K562 (cell line): ENCODE measurements at regions not wholly inside any gene's neighbourhood (a gene's known extent, or its start where the extent isn't known, plus 50 kb on each side); places are given as distances from the start of the nearest gene placed in this dataset.

Source experiments
- ATAC-seq: fragments of 200-7000 bp; cut with Tn5 transposase; 3 replicates; pipeline ENCODE4 v1.9.1; 2020; ENCODE audit warnings: moderate library complexity
- BruUV-seq: library from RNA; stranded (reverse); fragments of 400-500 nt; replicated peaks from 2 replicates; lab custom pipeline; 2021; lab: Mats Ljungman, UMichigan
- CTCF ChIA-PET: fragments of 300-600 bp; formaldehyde crosslinking; extraction: SDS; loops from one replicate; lab custom pipeline; 2021; ENCODE audit warnings: low intra/inter-chr PET ratio; lab: Yijun Ruan, JAX
- POLR2A ChIA-PET: fragments of 300-600, 350-650 bp; sonication (Branson Sonifier 250); formaldehyde crosslinking; extraction: SDS; loops from one replicate; lab custom pipeline; 2021; ENCODE audit warnings: antibody characterized with exemption, inconsistent platforms; lab: Yijun Ruan, JAX
- DNase-seq, 4 experiments: peaks; one replicate each; pipeline versions ENCODE4 v3.0.0 to v3.0.0-alpha.2; 2011 to 2018; ENCODE audit warnings: low spot score in 3 of 4, mixed read lengths in 3 of 4; ENCODE audit errors: extremely low read depth in 1 of 4
- FAIRE-seq: peaks from 2 replicates; lab custom pipeline; 2011; peaks lifted over from hg19 to GRCh38; lab: Jason Lieb, UNC
- H2AFZ ChIP-seq: 2 replicates; pipeline ENCODE4 v1.6.0; 2011; ENCODE audit warnings: low read depth, low read length, control low read depth, inconsistent platforms
- H3K27ac ChIP-seq: fragments of 200-600 bp; 3 replicates; pipeline ENCODE4 v1.8.0; 2011; ENCODE audit warnings: low read depth, mild to moderate bottlenecking, control low read depth, inconsistent platforms, low read length, moderate library complexity, mixed read lengths; ENCODE audit errors: extremely low read depth
- H3K27me3 ChIP-seq, 2 experiments: fragments of 300-600 bp in 1 of 2; 2 replicates in 1 of 2; 3 replicates in 1 of 2; pipeline versions ENCODE4 v1.6.0 to v1.8.0; 2011; ENCODE audit warnings: inconsistent platforms in 2 of 2, low read length in 2 of 2, mild to moderate bottlenecking in 1 of 2, mixed read lengths in 1 of 2, moderate library complexity in 1 of 2; ENCODE audit not compliant: control insufficient read depth in 2 of 2, insufficient read depth in 2 of 2
- H3K36me3 ChIP-seq: fragments of 300-600 bp; 3 replicates; pipeline ENCODE4 v1.8.0; 2011; ENCODE audit warnings: mild to moderate bottlenecking, low read length, inconsistent platforms; ENCODE audit not compliant: control insufficient read depth, insufficient read depth
- H3K4me1 ChIP-seq, 2 experiments: fragments of 200-600 bp in 1 of 2; replicated peaks in 1 of 2; 2 replicates in 1 of 2; 3 replicates in 1 of 2; pipeline versions ENCODE4 v1.5.1 to v1.8.0; 2011; ENCODE audit warnings: inconsistent platforms in 2 of 2, low read length in 2 of 2, mild to moderate bottlenecking in 1 of 2, mixed read lengths in 1 of 2, moderate library complexity in 1 of 2; ENCODE audit not compliant: control insufficient read depth in 2 of 2, insufficient read depth in 2 of 2
- H3K4me2 ChIP-seq: 2 replicates; pipeline ENCODE4 v1.6.1; 2011; ENCODE audit warnings: low read length, control low read depth, inconsistent platforms, mixed read lengths; ENCODE audit not compliant: insufficient read depth
- H3K4me3 ChIP-seq: fragments of 200-600 bp; sonication (generic), shearing (Covaris generic); 2 replicates; pipeline ENCODE4 v1.5.1; 2016; ENCODE audit warnings: control low read depth, inconsistent platforms
- H3K79me2 ChIP-seq: fragments of 200-600 bp; 3 replicates; pipeline ENCODE4 v1.8.0; 2011; ENCODE audit warnings: low read length, inconsistent platforms; ENCODE audit not compliant: control insufficient read depth, insufficient read depth
- H3K9ac ChIP-seq, 2 experiments: 2 replicates each; pipeline versions ENCODE4 v1.6.0 to v1.6.1; 2011; ENCODE audit warnings: low read depth in 2 of 2, low read length in 2 of 2, control low read depth in 1 of 2, inconsistent platforms in 1 of 2, mild to moderate bottlenecking in 1 of 2, mixed read lengths in 1 of 2; ENCODE audit not compliant: insufficient read depth in 1 of 2
- H3K9me1 ChIP-seq: one replicate; pipeline ENCODE4 v1.6.0; 2011; ENCODE audit warnings: inconsistent platforms, mild to moderate bottlenecking, low read length, moderate library complexity; ENCODE audit not compliant: control insufficient read depth, insufficient read depth
- H3K9me3 ChIP-seq: replicated peaks from 2 replicates; pipeline ENCODE4 v1.5.1; 2011; ENCODE audit warnings: low read depth, low read length, inconsistent platforms; ENCODE audit not compliant: control insufficient read depth, insufficient read depth
- H4K20me1 ChIP-seq: replicated peaks from 2 replicates; pipeline ENCODE4 v1.6.1; 2011; ENCODE audit warnings: low read length, inconsistent platforms, mixed read lengths; ENCODE audit not compliant: control insufficient read depth, insufficient read depth
- ATF7 ChIP-seq: fragments of 450-650 bp; IDR thresholded peaks from 2 replicates; pipeline ENCODE4 v1.7.1; 2014; ENCODE audit warnings: mild to moderate bottlenecking, moderate library complexity
- KAT2B ChIP-seq: IDR thresholded peaks from one replicate; pipeline ENCODE4 v1.6.1; 2012; ENCODE audit warnings: low read depth, mild to moderate bottlenecking, control low read depth, inconsistent platforms, low read length, moderate library complexity
- L3MBTL2 ChIP-seq: fragments of 450-650 bp; IDR thresholded peaks from 2 replicates; pipeline ENCODE4 v1.6.1; 2016; ENCODE audit warnings: mild to moderate bottlenecking, moderate library complexity
- MXI1 ChIP-seq: IDR thresholded peaks from 2 replicates; pipeline ENCODE4 v1.6.1; 2011; ENCODE audit warnings: low read depth, mild to moderate bottlenecking, improper control_type of control experiment, low read length
- NFYB ChIP-seq: IDR thresholded peaks from 2 replicates; pipeline ENCODE4 v1.6.1; 2011; ENCODE audit warnings: mild to moderate bottlenecking, moderate library complexity; ENCODE audit not compliant: insufficient read length; ENCODE audit errors: extremely low read depth
- NONO ChIP-seq, 2 experiments: fragments of 200-400 bp in 1 of 2; fragments of 450-650 bp in 1 of 2; formaldehyde crosslinking in 1 of 2; IDR thresholded peaks; 2 replicates each; pipeline ENCODE4 v1.6.1; 2017; ENCODE audit warnings: low read depth in 2 of 2, mild to moderate bottlenecking in 2 of 2, moderate library complexity in 2 of 2, low read length in 1 of 2
- SIN3B ChIP-seq: fragments of 450-650 bp; IDR thresholded peaks from 2 replicates; pipeline ENCODE4 v1.6.1; 2017; ENCODE audit warnings: low read depth, mild to moderate bottlenecking, moderate library complexity
- TFE3 ChIP-seq: fragments of 450-650 bp; formaldehyde crosslinking; IDR thresholded peaks from 2 replicates; pipeline ENCODE4 v1.4.0; 2020; ENCODE audit warnings: mild to moderate bottlenecking, mixed read lengths
- ZFP36 ChIP-seq: fragments of 150-350 bp; IDR thresholded peaks from 2 replicates; pipeline ENCODE4 v1.6.1; 2018; ENCODE audit warnings: low read length, low read depth; ENCODE audit not compliant: partially characterized antibody
- ZNF511 ChIP-seq: sonication (generic); formaldehyde crosslinking; IDR thresholded peaks from 2 replicates; pipeline ENCODE4 v1.8.0; 2022; ENCODE audit warnings: mild to moderate bottlenecking, missing genetic modification reagents
- WGBS: fragments of 100-300 bp; shearing (Covaris generic); methylation state at CpG from one replicate; pipeline ENCODE4 v1.1.6; 2016; ENCODE audit warnings: low coverage, mixed read lengths; ENCODE audit not compliant: insufficient coverage; ENCODE audit errors: missing lambda C conversion rate; 5-methylcytosine and 5-hydroxymethylcytosine counted together
- in situ Hi-C: fragments of 300-500 bp; cut with MboI; formaldehyde crosslinking; loops from 4 replicates; pipeline ENCODE4 v1.15.0; 2018; ENCODE audit warnings: inconsistent platforms, mixed read lengths
- intact Hi-C: fragments of 100-400 bp; cut with micrococcal nuclease; formaldehyde crosslinking; loops from 2 replicates; pipeline ENCODE4 v1.14.2; 2022

DNA sequence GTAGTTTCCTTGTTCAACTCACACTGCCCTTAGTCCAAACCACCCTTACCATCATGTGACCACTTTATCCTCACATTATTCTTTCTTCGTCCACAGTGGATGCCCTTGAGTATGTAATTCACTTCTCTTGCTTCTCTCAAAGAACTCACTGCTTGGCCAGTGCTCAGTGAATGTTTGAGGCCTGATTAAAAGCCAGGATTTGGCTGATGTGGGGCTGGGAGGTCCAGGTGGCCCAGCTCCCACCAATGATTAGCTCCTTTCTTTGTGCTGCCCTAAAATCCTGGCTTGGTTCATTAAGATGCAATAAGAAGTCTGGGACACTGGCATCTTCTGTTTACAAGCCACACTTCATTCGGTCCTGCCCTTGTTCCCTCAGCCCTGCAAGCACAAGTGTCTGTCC is 97.8 kb upstream of the CELF4 start:
- H2AFZ ChIP-seq = no peak overlapping the region
- H3K4me1 ChIP-seq = peaks cover 0 to 7% of the 10 kb centered on the region in 2 experiments; a peak in 4 of 5 replicates
- ATAC-seq (no peak), DNase-seq (no peak), FAIRE-seq (no peak)
- H3K36me3 ChIP-seq = no peaks in the 10 kb centered on the region
- H3K27me3 ChIP-seq = no peaks in the 10 kb centered on the region
- ChIA-PET CTCF (no interaction called here), POLR2A (no interaction called here)
- no peak overlapping the region for H3K4me3 ChIP-seq
- WGBS = 0% methylated on average over 2 of the region's 2 CpGs
- no peak overlapping the region for H3K27ac ChIP-seq
- intact Hi-C loops = no loop called here
- TF ChIP-seq ATF7 (no peak), TFE3 (CRISPR knock-in tag) (peak; percentile 26; the same call in 1 of the 2 replicates)
- no peaks in the 10 kb centered on the region for H4K20me1 ChIP-seq
- H3K79me2 ChIP-seq = no peaks in the 10 kb centered on the region
- in situ Hi-C loops = no loop called here
- H3K9me1 ChIP-seq = no peaks in the 10 kb centered on the region
- H3K9ac ChIP-seq = no peak overlapping the region
- no peak overlapping the region for H3K4me2 ChIP-seq
- no peaks in the 10 kb centered on the region for H3K9me3 ChIP-seq
- no TSS peak for BruUV-seq

DNA sequence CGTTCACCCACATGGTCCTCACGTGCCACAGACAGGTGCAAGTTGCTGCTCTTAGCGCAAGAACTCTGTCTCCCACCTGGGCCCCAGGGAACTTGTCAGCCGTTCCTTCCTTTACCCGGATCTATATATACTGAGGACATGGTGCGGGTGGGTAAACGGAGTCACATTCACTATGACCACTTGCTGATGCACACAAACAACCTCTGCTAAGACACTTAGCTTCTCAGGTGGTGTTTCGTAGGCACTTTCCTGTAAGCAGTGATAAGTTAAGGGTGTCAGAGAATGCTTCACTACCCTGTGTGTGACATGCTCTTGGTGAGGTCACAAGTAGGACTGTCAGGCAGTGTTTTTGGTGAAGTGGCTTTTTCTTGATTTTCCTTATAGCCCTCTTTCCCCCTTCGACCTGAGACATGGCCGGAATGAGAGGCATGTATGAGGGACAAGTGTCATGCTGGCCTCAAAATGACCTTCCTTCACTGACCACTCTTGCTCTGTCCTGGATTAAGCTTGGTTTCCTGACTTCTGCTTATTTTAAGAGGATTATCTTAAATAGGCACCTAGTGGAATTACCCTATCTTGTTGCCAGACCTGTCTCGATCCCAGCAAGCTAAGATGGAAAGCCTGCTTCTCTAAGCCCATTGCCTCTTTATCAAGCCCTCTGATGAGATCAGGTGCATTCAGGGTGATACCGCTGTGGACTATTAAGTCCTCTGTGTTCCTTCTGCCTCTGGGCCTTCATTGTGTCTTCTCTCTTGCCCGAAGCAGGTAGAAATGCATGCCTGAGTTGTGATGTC is 97.1 kb upstream of the CELF4 start:
- H3K79me2 ChIP-seq = no peaks in the 10 kb centered on the region
- H3K4me1 ChIP-seq = peaks cover 0 to 6% of the 10 kb centered on the region in 2 experiments; a peak in 4 of 5 replicates
- FAIRE-seq = no peak
- intact Hi-C loops (no loop called here), in situ Hi-C loops (no loop called here)
- no peak overlapping the region for H3K9ac ChIP-seq
- no peaks in the 10 kb centered on the region for H3K9me3 ChIP-seq
- no peak for DNase-seq
- BruUV-seq = no TSS peak
- H4K20me1 ChIP-seq = no peaks in the 10 kb centered on the region
- TF ChIP-seq NFYB = no peak
- no peak for TF ChIP-seq ZNF511 (CRISPR knock-in tag)
- TF ChIP-seq SIN3B = no peak
- TF ChIP-seq NONO (IDR thresholded peaks at IDR 0.05; ENCODE audit: low read depth in 2 of 2, low read length in 1 of 2) = no peak
- TF ChIP-seq MXI1 = no peak
- TF ChIP-seq KAT2B = no peak
- TF ChIP-seq L3MBTL2 = no peak
- no peak for TF ChIP-seq ZFP36
- WGBS = 3% methylated on average over 13 of the region's 13 CpGs
- ATAC-seq = no peak
- H3K4me3 ChIP-seq = no peak overlapping the region
- no peak overlapping the region for H3K27ac ChIP-seq
- H3K9me1 ChIP-seq = no peaks in the 10 kb centered on the region
- H3K27me3 ChIP-seq = no peaks in the 10 kb centered on the region
- H2AFZ ChIP-seq = no peak overlapping the region
- H3K36me3 ChIP-seq = no peaks in the 10 kb centered on the region
- ChIA-PET POLR2A (no interaction called here), CTCF (no interaction called here)
- H3K4me2 ChIP-seq = no peak overlapping the region
